CD4-positive, alpha-beta T cell treated with Interleukin-2 at 100 ng/mL for 4 hours (primary cell): ENCODE measurements at regions not wholly inside any gene's neighbourhood (a gene's known extent, or its start where the extent isn't known, plus 50 kb on each side); places are given as distances from the start of the nearest gene placed in this dataset.

Source experiments
- DNase-seq: peaks from one replicate; pipeline ENCODE4 v3.0.0-alpha.2; 2020; ENCODE audit warnings: low spot score

GRCh38 chr10:90328459-90328858, 529.4 kb downstream of the HTR7 start:
- DNase-seq = no peak

- no peak for DNase-seq
Measured at GRCh38 chr10:90328896-90329295, 528.9 kb downstream of the HTR7 start.

GRCh38 chr10:90337316-90337715, 520.5 kb downstream of the HTR7 start:
- DNase-seq = no peak

- DNase-seq = no peak
Measured at GRCh38 chr10:90342480-90342879, 515.4 kb downstream of the HTR7 start.

GRCh38 chr10:90344226-90344625, 513.6 kb downstream of the HTR7 start:
- no peak for DNase-seq

- DNase-seq = no peak
Measured at GRCh38 chr10:90347239-90347638, 510.6 kb downstream of the HTR7 start.

- DNase-seq = no peak
Measured at GRCh38 chr10:90350122-90350521, 507.7 kb downstream of the HTR7 start.

- DNase-seq = no peak
Measured at GRCh38 chr10:90352288-90352687, 505.6 kb downstream of the HTR7 start.

GRCh38 chr10:90354914-90355313, 502.9 kb downstream of the HTR7 start:
- no peak for DNase-seq

- DNase-seq = no peak
Measured at GRCh38 chr10:90363799-90364483, 493.9 kb downstream of the HTR7 start.

GRCh38 chr10:90372451-90372850, 485.4 kb downstream of the HTR7 start:
- no peak for DNase-seq

GRCh38 chr10:90373911-90374310, 483.9 kb downstream of the HTR7 start:
- no peak for DNase-seq

- DNase-seq = no peak
Measured at GRCh38 chr10:90378524-90379076, 479.2 kb downstream of the HTR7 start.

- no peak for DNase-seq
Measured at GRCh38 chr10:90381468-90381867, 476.4 kb downstream of the HTR7 start.

GRCh38 chr10:90389876-90390275, 468.0 kb downstream of the HTR7 start:
- no peak for DNase-seq

- no peak for DNase-seq
Measured at GRCh38 chr10:90394311-90394710, 463.5 kb downstream of the HTR7 start.

GRCh38 chr10:90396721-90397120, 461.1 kb downstream of the HTR7 start:
- no peak for DNase-seq

GRCh38 chr10:90398566-90398965, 459.3 kb downstream of the HTR7 start:
- no peak for DNase-seq

GRCh38 chr10:90399782-90400181, 458.1 kb downstream of the HTR7 start:
- DNase-seq = no peak

GRCh38 chr10:90403211-90404000, 454.4 kb downstream of the HTR7 start:
- DNase-seq = no peak

- no peak for DNase-seq
Measured at GRCh38 chr10:90407131-90407530, 450.7 kb downstream of the HTR7 start.

GRCh38 chr10:90407851-90408250, 450.0 kb downstream of the HTR7 start:
- DNase-seq = no peak

- no peak for DNase-seq
Measured at GRCh38 chr10:90412582-90412981, 445.3 kb downstream of the HTR7 start.
